HEK293 (cell line): ENCODE measurements at regions not wholly inside any gene's neighbourhood (a gene's known extent, or its start where the extent isn't known, plus 50 kb on each side); places are given as distances from the start of the nearest gene placed in this dataset.

Experiments used
- CTCF ChIA-PET: fragments of 350-600 bp; formaldehyde crosslinking; extraction: SDS; loops from one replicate; lab custom pipeline; 2021; ENCODE audit warnings: antibody characterized with exemption; lab: Yijun Ruan, JAX
- POLR2A ChIA-PET: fragments of 300-600 bp; formaldehyde crosslinking; extraction: SDS; loops from one replicate; lab custom pipeline; 2020; ENCODE audit warnings: antibody characterized with exemption, inconsistent platforms; lab: Yijun Ruan, JAX
- H3K27ac ChIP-seq: fragments of 200-500 bp; sonication (Bioruptor generic); 2 replicates; pipeline ENCODE4 v1.5.1; 2014; ENCODE audit warnings: low read depth, low read length, control low read depth, inconsistent platforms; ENCODE audit errors: extremely low read depth
- H3K36me3 ChIP-seq, 2 experiments: fragments of 200-500 bp in 1 of 2; sonication (Bioruptor generic) in 1 of 2; 1 replicate in 1 of 2; 2 replicates in 1 of 2; pipeline ENCODE4 v1.5.1; 2014 to 2017; ENCODE audit warnings: inconsistent platforms in 2 of 2, low read length in 2 of 2; ENCODE audit not compliant: control insufficient read depth in 2 of 2, insufficient read depth in 1 of 2
- H3K4me1 ChIP-seq: fragments of 200-500 bp; sonication (Bioruptor generic); 2 replicates; pipeline ENCODE4 v1.5.1; 2014; ENCODE audit warnings: mild to moderate bottlenecking, low read length, inconsistent platforms; ENCODE audit not compliant: control insufficient read depth, insufficient read depth
- H3K4me3 ChIP-seq: 2 replicates; pipeline ENCODE4 v1.5.1; 2011; ENCODE audit warnings: low read depth, mild to moderate bottlenecking, control low read depth, low read length, moderate library complexity
- H3K9me3 ChIP-seq: fragments of 200-500 bp; sonication (Bioruptor generic); 2 replicates; pipeline ENCODE4 v1.5.1; 2014; ENCODE audit warnings: low read depth, low read length, inconsistent platforms; ENCODE audit not compliant: control insufficient read depth, insufficient read depth
- KLF16 ChIP-seq: fragments of 450-650 bp; formaldehyde crosslinking; IDR thresholded peaks from 2 replicates; pipeline ENCODE4 v1.5.1; 2017; ENCODE audit warnings: missing biosample characterization, missing genetic modification characterization
- KLF9 ChIP-seq: fragments of 450-650 bp; formaldehyde crosslinking; IDR thresholded peaks from 2 replicates; pipeline ENCODE4 v1.5.1; 2016; ENCODE audit warnings: missing biosample characterization, missing genetic modification characterization, low read depth
- SALL2 ChIP-seq: fragments of 450-650 bp; formaldehyde crosslinking; IDR thresholded peaks from 2 replicates; pipeline ENCODE4 v1.5.0; 2017; ENCODE audit warnings: missing biosample characterization, mild to moderate bottlenecking, missing genetic modification characterization, borderline replicate concordance
- ZBTB21 ChIP-seq: fragments of 450-650 bp; formaldehyde crosslinking; IDR thresholded peaks from 2 replicates; pipeline ENCODE4 v1.5.1; 2017; ENCODE audit warnings: missing biosample characterization, missing genetic modification characterization
- ZFP3 ChIP-seq: fragments of 450-650 bp; formaldehyde crosslinking; IDR thresholded peaks from 2 replicates; pipeline ENCODE4 v1.5.1; 2016; ENCODE audit warnings: low read depth, missing biosample characterization, missing genetic modification characterization
- ZFP41 ChIP-seq: fragments of 450-650 bp; formaldehyde crosslinking; IDR thresholded peaks from 2 replicates; pipeline ENCODE4 v1.5.1; 2016; ENCODE audit warnings: missing biosample characterization, missing genetic modification characterization, borderline replicate concordance
- ZNF155 ChIP-seq: fragments of 450-650 bp; formaldehyde crosslinking; IDR thresholded peaks from 2 replicates; pipeline ENCODE4 v1.5.1; 2016; ENCODE audit warnings: missing biosample characterization, missing genetic modification characterization
- ZNF24 ChIP-seq: fragments of 450-650 bp; formaldehyde crosslinking; IDR thresholded peaks from 2 replicates; pipeline ENCODE4 v1.5.1; 2016; ENCODE audit warnings: missing biosample characterization, missing genetic modification characterization
- ZNF366 ChIP-seq: fragments of 450-650 bp; formaldehyde crosslinking; conservative IDR thresholded peaks from 2 replicates; pipeline ENCODE4 v1.5.1; 2016; ENCODE audit warnings: missing biosample characterization, missing genetic modification characterization
- ZNF792 ChIP-seq: fragments of 450-650 bp; formaldehyde crosslinking; IDR thresholded peaks from 2 replicates; pipeline ENCODE4 v1.5.1; 2016; ENCODE audit warnings: missing biosample characterization, missing genetic modification characterization
- ZSCAN23 ChIP-seq: fragments of 450-650 bp; formaldehyde crosslinking; IDR thresholded peaks from 2 replicates; pipeline ENCODE4 v1.5.1; 2016; ENCODE audit warnings: missing biosample characterization, missing genetic modification characterization
- ZSCAN30 ChIP-seq: fragments of 450-650 bp; IDR thresholded peaks from 2 replicates; pipeline ENCODE4 v1.5.1; 2018; ENCODE audit warnings: missing biosample characterization, mild to moderate bottlenecking, missing genetic modification characterization, moderate library complexity
- TF ChIP-seq, protein P1 (sequence below): sonication (generic); formaldehyde crosslinking; IDR thresholded peaks from 2 replicates; pipeline ENCODE4 v1.8.1; 2022; ENCODE audit warnings: mild to moderate bottlenecking, moderate library complexity, missing genetic modification reagents
- TF ChIP-seq, protein P2 (sequence below): fragments of 450-650 bp; formaldehyde crosslinking; IDR thresholded peaks from 2 replicates; pipeline ENCODE4 v1.5.1; 2016; ENCODE audit warnings: missing biosample characterization, missing genetic modification characterization
- TF ChIP-seq, protein P3 (sequence below): fragments of 450-650 bp; formaldehyde crosslinking; IDR thresholded peaks from 2 replicates; pipeline ENCODE4 v1.5.1; 2016; ENCODE audit warnings: missing biosample characterization, missing genetic modification characterization
- TF ChIP-seq, protein P4 (sequence below): fragments of 450-650 bp; formaldehyde crosslinking; IDR thresholded peaks from 2 replicates; pipeline ENCODE4 v1.5.1; 2017; ENCODE audit warnings: missing biosample characterization, missing genetic modification characterization
- TF ChIP-seq, protein P5 (sequence below): fragments of 450-650 bp; IDR thresholded peaks from 2 replicates; pipeline ENCODE4 v1.5.1; 2018; ENCODE audit warnings: missing biosample characterization, mild to moderate bottlenecking, missing genetic modification characterization
- TF ChIP-seq, protein P6 (sequence below): fragments of 450-650 bp; formaldehyde crosslinking; IDR thresholded peaks from 2 replicates; pipeline ENCODE4 v1.5.1; 2016; ENCODE audit warnings: missing biosample characterization, missing genetic modification characterization
- TF ChIP-seq, protein P7 (sequence below): fragments of 450-650 bp; formaldehyde crosslinking; IDR thresholded peaks from 2 replicates; pipeline ENCODE4 v1.5.1; 2016; ENCODE audit warnings: missing biosample characterization, missing genetic modification characterization
- TF ChIP-seq, protein P8 (sequence below): fragments of 450-650 bp; formaldehyde crosslinking; IDR thresholded peaks from 2 replicates; pipeline ENCODE4 v1.5.1; 2016; ENCODE audit warnings: missing biosample characterization, missing genetic modification characterization

DNA sequence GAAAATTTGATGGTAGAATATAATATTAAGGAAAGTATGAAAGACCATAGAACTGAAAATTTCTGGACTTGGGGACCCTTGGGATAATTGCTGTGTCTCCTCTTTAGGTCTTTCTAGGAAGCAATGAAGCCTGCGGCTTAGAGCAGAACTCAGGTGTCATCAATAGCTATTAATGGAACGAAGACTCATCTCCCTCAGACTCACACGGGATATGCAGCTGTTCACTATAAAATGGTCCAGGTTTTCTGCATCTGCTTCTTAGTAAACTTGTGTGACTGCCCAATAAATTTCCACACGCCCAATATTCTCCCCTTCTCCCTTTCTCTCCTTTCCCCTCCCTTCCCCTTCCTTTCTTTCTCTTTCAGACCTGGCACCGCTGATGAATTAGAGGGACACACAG, 392.5 kb downstream of the HLX start:
- no peak overlapping the region for H3K27ac ChIP-seq
- H3K4me1 ChIP-seq, result no peaks in the 10 kb centered on the region
- TF ChIP-seq ZNF155 (tag by site-specific recombination), result no peak
- TF ChIP-seq, protein P1, sequence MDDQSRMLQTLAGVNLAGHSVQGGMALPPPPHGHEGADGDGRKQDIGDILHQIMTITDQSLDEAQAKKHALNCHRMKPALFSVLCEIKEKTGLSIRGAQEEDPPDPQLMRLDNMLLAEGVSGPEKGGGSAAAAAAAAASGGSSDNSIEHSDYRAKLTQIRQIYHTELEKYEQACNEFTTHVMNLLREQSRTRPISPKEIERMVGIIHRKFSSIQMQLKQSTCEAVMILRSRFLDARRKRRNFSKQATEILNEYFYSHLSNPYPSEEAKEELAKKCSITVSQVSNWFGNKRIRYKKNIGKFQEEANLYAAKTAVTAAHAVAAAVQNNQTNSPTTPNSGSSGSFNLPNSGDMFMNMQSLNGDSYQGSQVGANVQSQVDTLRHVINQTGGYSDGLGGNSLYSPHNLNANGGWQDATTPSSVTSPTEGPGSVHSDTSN (CRISPR knock-in tag), result no peak
- TF ChIP-seq ZFP41 (tag by site-specific recombination), result no peak
- TF ChIP-seq, protein P2, sequence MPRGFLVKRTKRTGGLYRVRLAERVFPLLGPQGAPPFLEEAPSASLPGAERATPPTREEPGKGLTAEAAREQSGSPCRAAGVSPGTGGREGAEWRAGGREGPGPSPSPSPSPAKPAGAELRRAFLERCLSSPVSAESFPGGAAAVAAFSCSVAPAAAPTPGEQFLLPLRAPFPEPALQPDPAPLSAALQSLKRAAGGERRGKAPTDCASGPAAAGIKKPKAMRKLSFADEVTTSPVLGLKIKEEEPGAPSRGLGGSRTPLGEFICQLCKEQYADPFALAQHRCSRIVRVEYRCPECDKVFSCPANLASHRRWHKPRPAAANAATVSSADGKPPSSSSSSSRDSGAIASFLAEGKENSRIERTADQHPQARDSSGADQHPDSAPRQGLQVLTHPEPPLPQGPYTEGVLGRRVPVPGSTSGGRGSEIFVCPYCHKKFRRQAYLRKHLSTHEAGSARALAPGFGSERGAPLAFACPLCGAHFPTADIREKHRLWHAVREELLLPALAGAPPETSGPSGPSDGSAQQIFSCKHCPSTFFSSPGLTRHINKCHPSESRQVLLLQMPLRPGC (tag by site-specific recombination), result no peak
- TF ChIP-seq KLF9 (tag by site-specific recombination), result no peak
- TF ChIP-seq, protein P3, sequence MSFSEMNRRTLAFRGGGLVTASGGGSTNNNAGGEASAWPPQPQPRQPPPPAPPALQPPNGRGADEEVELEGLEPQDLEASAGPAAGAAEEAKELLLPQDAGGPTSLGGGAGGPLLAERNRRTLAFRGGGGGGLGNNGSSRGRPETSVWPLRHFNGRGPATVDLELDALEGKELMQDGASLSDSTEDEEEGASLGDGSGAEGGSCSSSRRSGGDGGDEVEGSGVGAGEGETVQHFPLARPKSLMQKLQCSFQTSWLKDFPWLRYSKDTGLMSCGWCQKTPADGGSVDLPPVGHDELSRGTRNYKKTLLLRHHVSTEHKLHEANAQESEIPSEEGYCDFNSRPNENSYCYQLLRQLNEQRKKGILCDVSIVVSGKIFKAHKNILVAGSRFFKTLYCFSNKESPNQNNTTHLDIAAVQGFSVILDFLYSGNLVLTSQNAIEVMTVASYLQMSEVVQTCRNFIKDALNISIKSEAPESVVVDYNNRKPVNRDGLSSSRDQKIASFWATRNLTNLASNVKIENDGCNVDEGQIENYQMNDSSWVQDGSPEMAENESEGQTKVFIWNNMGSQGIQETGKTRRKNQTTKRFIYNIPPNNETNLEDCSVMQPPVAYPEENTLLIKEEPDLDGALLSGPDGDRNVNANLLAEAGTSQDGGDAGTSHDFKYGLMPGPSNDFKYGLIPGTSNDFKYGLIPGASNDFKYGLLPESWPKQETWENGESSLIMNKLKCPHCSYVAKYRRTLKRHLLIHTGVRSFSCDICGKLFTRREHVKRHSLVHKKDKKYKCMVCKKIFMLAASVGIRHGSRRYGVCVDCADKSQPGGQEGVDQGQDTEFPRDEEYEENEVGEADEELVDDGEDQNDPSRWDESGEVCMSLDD (tag by site-specific recombination), result no peak
- TF ChIP-seq ZNF366 (tag by site-specific recombination), result no peak
- TF ChIP-seq ZNF792 (tag by site-specific recombination), result no peak
- no peak for TF ChIP-seq KLF16 (tag by site-specific recombination)
- no peak for TF ChIP-seq ZNF24 (tag by site-specific recombination)
- TF ChIP-seq, protein P4, sequence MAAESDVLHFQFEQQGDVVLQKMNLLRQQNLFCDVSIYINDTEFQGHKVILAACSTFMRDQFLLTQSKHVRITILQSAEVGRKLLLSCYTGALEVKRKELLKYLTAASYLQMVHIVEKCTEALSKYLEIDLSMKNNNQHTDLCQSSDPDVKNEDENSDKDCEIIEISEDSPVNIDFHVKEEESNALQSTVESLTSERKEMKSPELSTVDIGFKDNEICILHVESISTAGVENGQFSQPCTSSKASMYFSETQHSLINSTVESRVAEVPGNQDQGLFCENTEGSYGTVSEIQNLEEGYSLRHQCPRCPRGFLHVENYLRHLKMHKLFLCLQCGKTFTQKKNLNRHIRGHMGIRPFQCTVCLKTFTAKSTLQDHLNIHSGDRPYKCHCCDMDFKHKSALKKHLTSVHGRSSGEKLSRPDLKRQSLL (tag by site-specific recombination), result no peak
- ChIA-PET POLR2A (no interaction called here), CTCF (interaction anchor here (1.2 to 4.9 kb wide), 3 partner anchors 8 to 164 kb away, joined by 4 to 37 read pairs (median 7); no protein-coding TSS in a partner anchor)
- no peak overlapping the region for H3K4me3 ChIP-seq
- H3K9me3 ChIP-seq, result no peaks in the 10 kb centered on the region
- no peaks in the 10 kb centered on the region for H3K36me3 ChIP-seq

DNA sequence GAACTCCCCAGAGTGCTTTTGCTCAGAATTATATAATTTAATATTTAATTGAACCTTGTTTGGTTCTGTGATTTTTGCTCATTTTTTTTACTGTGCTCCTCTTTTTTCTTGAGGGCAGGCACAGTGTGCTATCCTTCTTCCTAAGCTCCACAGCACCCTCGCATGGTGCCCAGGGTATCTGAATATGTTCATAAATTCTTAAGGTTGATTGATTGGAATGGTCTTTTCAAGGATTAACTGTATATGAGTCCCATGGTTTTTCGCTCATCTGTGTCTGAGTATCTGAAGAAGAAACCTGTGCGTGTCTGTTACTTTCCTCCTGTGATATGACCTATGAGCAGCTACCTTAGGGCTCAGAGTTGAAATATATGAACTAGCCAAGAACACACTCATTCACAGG, 393.7 kb downstream of the HLX start:
- no peaks in the 10 kb centered on the region for H3K36me3 ChIP-seq
- TF ChIP-seq, protein P5, sequence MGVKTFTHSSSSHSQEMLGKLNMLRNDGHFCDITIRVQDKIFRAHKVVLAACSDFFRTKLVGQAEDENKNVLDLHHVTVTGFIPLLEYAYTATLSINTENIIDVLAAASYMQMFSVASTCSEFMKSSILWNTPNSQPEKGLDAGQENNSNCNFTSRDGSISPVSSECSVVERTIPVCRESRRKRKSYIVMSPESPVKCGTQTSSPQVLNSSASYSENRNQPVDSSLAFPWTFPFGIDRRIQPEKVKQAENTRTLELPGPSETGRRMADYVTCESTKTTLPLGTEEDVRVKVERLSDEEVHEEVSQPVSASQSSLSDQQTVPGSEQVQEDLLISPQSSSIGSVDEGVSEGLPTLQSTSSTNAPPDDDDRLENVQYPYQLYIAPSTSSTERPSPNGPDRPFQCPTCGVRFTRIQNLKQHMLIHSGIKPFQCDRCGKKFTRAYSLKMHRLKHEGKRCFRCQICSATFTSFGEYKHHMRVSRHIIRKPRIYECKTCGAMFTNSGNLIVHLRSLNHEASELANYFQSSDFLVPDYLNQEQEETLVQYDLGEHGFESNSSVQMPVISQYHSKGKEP (tag by site-specific recombination), result no peak
- TF ChIP-seq ZSCAN23 (tag by site-specific recombination) (no peak), ZFP3 (tag by site-specific recombination) (no peak), SALL2 (no peak), ZSCAN30 (tag by site-specific recombination) (no peak), ZBTB21 (tag by site-specific recombination) (no peak)
- TF ChIP-seq, protein P4 (tag by site-specific recombination), result no peak
- TF ChIP-seq, protein P6, sequence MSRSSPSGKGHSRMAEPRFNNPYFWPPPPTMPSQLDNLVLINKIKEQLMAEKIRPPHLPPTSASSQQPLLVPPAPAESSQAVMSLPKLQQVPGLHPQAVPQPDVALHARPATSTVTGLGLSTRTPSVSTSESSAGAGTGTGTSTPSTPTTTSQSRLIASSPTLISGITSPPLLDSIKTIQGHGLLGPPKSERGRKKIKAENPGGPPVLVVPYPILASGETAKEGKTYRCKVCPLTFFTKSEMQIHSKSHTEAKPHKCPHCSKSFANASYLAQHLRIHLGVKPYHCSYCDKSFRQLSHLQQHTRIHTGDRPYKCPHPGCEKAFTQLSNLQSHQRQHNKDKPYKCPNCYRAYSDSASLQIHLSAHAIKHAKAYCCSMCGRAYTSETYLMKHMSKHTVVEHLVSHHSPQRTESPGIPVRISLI, result no peak
- TF ChIP-seq, protein P7, sequence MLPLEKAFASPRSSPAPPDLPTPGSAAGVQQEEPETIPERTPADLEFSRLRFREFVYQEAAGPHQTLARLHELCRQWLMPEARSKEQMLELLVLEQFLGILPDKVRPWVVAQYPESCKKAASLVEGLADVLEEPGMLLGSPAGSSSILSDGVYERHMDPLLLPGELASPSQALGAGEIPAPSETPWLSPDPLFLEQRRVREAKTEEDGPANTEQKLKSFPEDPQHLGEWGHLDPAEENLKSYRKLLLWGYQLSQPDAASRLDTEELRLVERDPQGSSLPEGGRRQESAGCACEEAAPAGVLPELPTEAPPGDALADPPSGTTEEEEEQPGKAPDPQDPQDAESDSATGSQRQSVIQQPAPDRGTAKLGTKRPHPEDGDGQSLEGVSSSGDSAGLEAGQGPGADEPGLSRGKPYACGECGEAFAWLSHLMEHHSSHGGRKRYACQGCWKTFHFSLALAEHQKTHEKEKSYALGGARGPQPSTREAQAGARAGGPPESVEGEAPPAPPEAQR (tag by site-specific recombination), result no peak
- TF ChIP-seq, protein P8, sequence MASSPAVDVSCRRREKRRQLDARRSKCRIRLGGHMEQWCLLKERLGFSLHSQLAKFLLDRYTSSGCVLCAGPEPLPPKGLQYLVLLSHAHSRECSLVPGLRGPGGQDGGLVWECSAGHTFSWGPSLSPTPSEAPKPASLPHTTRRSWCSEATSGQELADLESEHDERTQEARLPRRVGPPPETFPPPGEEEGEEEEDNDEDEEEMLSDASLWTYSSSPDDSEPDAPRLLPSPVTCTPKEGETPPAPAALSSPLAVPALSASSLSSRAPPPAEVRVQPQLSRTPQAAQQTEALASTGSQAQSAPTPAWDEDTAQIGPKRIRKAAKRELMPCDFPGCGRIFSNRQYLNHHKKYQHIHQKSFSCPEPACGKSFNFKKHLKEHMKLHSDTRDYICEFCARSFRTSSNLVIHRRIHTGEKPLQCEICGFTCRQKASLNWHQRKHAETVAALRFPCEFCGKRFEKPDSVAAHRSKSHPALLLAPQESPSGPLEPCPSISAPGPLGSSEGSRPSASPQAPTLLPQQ (tag by site-specific recombination), result no peak
- TF ChIP-seq, all 188 proteins: peak for 0
- H3K4me1 ChIP-seq, result no peaks in the 10 kb centered on the region
- CTCF ChIA-PET, result interaction anchor here (0.5 to 4.9 kb wide), 4 partner anchors 10 to 158 kb away, joined by 3 to 37 read pairs (median 4); no protein-coding TSS in a partner anchor
- no peak overlapping the region for H3K27ac ChIP-seq
- no peak overlapping the region for H3K4me3 ChIP-seq
- POLR2A ChIA-PET, result no interaction called here
- H3K9me3 ChIP-seq, result no peaks in the 10 kb centered on the region
